ENCODE measurements at regions not wholly inside any gene's neighbourhood (a gene's known extent, or its start where the extent isn't known, plus 50 kb on each side); places are given as distances from the start of the nearest gene placed in this dataset.

DNA sequence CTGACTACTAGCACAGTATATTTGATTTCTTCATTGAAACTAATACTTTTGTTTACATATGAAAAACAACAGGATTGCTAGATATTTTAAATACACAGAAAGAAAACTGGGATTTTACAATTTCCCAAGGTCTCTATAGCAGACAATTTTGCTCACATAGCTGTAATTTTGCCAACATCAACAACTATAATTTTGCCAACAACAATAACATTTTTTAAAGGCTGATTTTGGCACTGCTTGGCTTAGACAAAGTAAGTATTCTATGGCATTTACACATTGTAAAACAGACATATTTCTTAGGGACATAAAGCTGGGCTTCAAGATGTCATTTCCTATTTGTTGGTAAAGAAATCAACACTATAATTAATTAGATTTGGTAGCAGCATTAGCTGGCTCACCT is 922.1 kb downstream of the RAB28 start:
- no peaks in the 10 kb centered on the region for H3K27me3 Mint-ChIP-seq (ENCODE audit: low read depth)
- H3K4me1 Mint-ChIP-seq (ENCODE audit: low read depth): no peaks in the 10 kb centered on the region
- TF ChIP-seq, protein P1, sequence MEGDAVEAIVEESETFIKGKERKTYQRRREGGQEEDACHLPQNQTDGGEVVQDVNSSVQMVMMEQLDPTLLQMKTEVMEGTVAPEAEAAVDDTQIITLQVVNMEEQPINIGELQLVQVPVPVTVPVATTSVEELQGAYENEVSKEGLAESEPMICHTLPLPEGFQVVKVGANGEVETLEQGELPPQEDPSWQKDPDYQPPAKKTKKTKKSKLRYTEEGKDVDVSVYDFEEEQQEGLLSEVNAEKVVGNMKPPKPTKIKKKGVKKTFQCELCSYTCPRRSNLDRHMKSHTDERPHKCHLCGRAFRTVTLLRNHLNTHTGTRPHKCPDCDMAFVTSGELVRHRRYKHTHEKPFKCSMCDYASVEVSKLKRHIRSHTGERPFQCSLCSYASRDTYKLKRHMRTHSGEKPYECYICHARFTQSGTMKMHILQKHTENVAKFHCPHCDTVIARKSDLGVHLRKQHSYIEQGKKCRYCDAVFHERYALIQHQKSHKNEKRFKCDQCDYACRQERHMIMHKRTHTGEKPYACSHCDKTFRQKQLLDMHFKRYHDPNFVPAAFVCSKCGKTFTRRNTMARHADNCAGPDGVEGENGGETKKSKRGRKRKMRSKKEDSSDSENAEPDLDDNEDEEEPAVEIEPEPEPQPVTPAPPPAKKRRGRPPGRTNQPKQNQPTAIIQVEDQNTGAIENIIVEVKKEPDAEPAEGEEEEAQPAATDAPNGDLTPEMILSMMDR (IDR thresholded peaks at IDR 0.05): no peak
- no peak overlapping the region for H3K4me3 Mint-ChIP-seq (ENCODE audit: unreplicated experiment)
- H3K36me3 Mint-ChIP-seq (ENCODE audit: low read depth): no peaks in the 10 kb centered on the region
- no peak overlapping the region for H3K27ac Mint-ChIP-seq (ENCODE audit: unreplicated experiment)
- H3K9me3 Mint-ChIP-seq (ENCODE audit: low read depth): peaks cover 4% of the 10 kb centered on the region
- DNase-seq (ENCODE audit: low spot score): no peak

DNA sequence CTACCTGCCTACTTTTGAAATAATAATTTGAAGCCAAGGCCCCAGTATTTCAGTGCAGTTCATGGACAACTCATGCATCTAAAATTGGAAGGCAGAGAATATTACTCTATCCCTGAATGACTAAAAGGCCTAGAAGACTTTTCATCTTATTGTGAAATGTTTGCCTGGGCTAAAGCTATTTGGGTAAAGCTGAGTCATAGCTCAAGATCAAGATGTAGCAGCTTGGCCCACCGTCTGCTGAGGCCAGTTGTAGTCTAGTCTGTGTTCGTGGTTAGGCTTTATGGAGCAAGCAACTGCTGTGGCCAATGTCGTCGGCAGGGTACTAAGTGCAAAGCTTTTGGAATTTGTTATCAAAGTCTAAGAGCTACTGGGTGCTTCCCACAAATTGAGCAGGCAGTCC is 929.1 kb downstream of the RAB28 start:
- Mint-ChIP-seq H3K4me1 (ENCODE audit: low read depth) (no peaks in the 10 kb centered on the region), H3K27ac (ENCODE audit: unreplicated experiment) (no peak overlapping the region), H3K9me3 (ENCODE audit: low read depth) (peaks cover 12% of the 10 kb centered on the region), H3K4me3 (ENCODE audit: unreplicated experiment) (no peak overlapping the region), H3K36me3 (ENCODE audit: low read depth) (no peaks in the 10 kb centered on the region), H3K27me3 (ENCODE audit: low read depth) (no peaks in the 10 kb centered on the region)
- no peak for DNase-seq (ENCODE audit: low spot score)
- TF ChIP-seq, protein P1 (IDR thresholded peaks at IDR 0.05): no peak

DNA sequence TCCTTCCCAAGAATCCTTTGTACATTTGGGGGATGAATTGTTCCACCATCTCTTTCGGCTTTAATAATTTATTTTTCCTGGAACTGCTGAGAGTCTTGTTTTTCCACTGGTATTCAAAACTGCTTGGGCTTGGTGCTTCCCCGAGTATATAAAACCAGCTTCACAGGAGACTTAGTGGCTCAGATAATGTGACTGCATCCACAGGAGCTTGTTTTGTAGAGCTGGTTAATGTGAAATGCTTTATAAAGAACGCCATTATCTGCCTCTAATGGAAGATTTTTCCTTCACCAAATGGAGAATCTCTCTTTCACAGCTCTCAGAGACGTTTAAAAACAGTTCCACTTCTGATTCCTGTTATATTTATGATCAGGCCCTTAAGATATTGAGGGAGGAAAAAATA is 935.5 kb downstream of the RAB28 start:
- DNase-seq (ENCODE audit: low spot score): no peak
- peaks cover 8% of the 10 kb centered on the region for H3K9me3 Mint-ChIP-seq (ENCODE audit: low read depth)
- H3K36me3 Mint-ChIP-seq (ENCODE audit: low read depth): no peaks in the 10 kb centered on the region
- H3K27ac Mint-ChIP-seq (ENCODE audit: unreplicated experiment): no peak overlapping the region
- no peaks in the 10 kb centered on the region for H3K27me3 Mint-ChIP-seq (ENCODE audit: low read depth)
- TF ChIP-seq, protein P1 (IDR thresholded peaks at IDR 0.05): no peak
- no peak overlapping the region for H3K4me3 Mint-ChIP-seq (ENCODE audit: unreplicated experiment)
- H3K4me1 Mint-ChIP-seq (ENCODE audit: low read depth): no peaks in the 10 kb centered on the region

DNA sequence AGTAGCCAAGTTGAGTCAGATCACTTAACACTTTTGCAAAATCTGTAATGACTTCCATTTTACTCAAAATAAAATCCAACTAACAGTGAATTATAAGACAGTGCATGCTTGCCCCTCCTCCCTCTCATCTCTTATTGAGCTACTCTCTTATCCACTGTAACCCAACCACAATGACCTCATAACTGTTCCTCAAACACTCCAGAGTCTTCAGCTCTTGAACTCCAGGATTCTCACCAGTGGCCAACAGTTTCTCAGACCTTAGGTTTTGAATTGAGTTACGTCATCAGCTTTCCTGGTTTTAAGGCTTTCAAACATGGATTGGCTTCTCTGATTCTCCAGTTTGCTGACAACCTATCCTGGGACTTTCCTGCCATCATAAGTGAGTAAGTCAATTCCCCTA is 938.3 kb downstream of the RAB28 start:
- no peak for DNase-seq (ENCODE audit: low spot score)
- Mint-ChIP-seq H3K4me1 (ENCODE audit: low read depth) (no peaks in the 10 kb centered on the region), H3K27me3 (ENCODE audit: low read depth) (no peaks in the 10 kb centered on the region), H3K9me3 (ENCODE audit: low read depth) (peaks cover 2% of the 10 kb centered on the region), H3K27ac (ENCODE audit: unreplicated experiment) (no peak overlapping the region), H3K36me3 (ENCODE audit: low read depth) (no peaks in the 10 kb centered on the region), H3K4me3 (ENCODE audit: unreplicated experiment) (no peak overlapping the region)
- TF ChIP-seq, protein P1 (IDR thresholded peaks at IDR 0.05): no peak

DNA sequence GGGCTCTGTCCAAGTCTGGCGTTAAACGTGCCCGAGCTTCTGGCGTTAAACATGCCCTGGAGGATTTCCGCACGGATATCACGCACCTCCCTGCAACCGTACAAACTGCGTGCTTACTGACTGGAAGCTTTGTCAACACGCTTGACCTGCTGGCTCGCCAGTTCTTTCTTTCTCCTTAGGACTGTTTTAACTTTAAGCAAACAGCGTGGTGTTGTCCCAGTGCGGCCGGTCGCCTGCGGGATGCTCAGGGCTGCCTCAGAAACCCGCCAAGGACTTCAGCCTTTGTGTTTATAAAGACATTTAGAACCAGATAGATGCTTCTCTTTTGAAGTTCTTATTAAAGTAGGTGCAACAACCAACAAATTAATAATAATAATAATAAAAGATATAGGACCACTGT is 946.0 kb downstream of the RAB28 start:
- H3K36me3 Mint-ChIP-seq (ENCODE audit: low read depth): no peaks in the 10 kb centered on the region
- H3K4me1 Mint-ChIP-seq (ENCODE audit: low read depth): no peaks in the 10 kb centered on the region
- TF ChIP-seq, protein P1 (IDR thresholded peaks at IDR 0.05): no peak
- H3K9me3 Mint-ChIP-seq (ENCODE audit: low read depth): no peaks in the 10 kb centered on the region
- no peaks in the 10 kb centered on the region for H3K27me3 Mint-ChIP-seq (ENCODE audit: low read depth)
- no peak overlapping the region for H3K4me3 Mint-ChIP-seq (ENCODE audit: unreplicated experiment)
- H3K27ac Mint-ChIP-seq (ENCODE audit: unreplicated experiment): no peak overlapping the region
- no peak for DNase-seq (ENCODE audit: low spot score)

Data from chondrocyte (in vitro differentiated cells).